Uterus (tissue), 2 donors: ENCODE measurements at regions not wholly inside any gene's neighbourhood (a gene's known extent, or its start where the extent isn't known, plus 50 kb on each side); places are given as distances from the start of the nearest gene placed in this dataset.

Experiments used
- POLR2A ChIP-seq, 2 donors: fragments of 450-650 bp; IDR thresholded peaks; one replicate each; pipeline ENCODE4 v1.6.1; 2016; ENCODE audit warnings: antibody characterized with exemption in 2 of 2, mild to moderate bottlenecking in 1 of 2, moderate library complexity in 1 of 2
- TF ChIP-seq, protein P1 (sequence below), 4 experiments: fragments of 200-600 bp in 2 of 4; fragments of 450-650 bp in 2 of 4; sonication (generic) in 2 of 4; IDR thresholded peaks; one replicate each; pipeline ENCODE4 v1.5.1; 2016 to 2019; ENCODE audit warnings: antibody characterized with exemption in 4 of 4, mild to moderate bottlenecking in 2 of 4, moderate library complexity in 1 of 4

DNA sequence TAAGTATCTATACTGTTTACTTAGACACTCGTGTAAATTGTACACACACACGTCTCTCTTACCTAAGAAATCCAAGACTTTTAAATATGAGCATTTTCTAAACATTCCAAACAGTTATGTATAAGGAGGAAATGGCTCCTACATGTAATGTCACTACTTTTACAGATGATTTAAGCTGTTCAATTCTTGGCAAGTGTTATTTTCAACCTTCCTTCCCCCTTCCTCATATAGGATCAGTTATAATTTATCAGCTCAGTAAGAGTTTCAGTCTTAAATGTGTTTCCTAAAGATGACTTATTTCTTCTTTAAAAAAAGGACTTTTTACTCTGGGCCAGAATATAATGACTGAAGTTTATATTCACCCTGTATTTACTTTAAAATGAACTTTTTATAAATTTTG, 601.1 kb downstream of the ANKRD50 start:
- TF ChIP-seq, protein P1, sequence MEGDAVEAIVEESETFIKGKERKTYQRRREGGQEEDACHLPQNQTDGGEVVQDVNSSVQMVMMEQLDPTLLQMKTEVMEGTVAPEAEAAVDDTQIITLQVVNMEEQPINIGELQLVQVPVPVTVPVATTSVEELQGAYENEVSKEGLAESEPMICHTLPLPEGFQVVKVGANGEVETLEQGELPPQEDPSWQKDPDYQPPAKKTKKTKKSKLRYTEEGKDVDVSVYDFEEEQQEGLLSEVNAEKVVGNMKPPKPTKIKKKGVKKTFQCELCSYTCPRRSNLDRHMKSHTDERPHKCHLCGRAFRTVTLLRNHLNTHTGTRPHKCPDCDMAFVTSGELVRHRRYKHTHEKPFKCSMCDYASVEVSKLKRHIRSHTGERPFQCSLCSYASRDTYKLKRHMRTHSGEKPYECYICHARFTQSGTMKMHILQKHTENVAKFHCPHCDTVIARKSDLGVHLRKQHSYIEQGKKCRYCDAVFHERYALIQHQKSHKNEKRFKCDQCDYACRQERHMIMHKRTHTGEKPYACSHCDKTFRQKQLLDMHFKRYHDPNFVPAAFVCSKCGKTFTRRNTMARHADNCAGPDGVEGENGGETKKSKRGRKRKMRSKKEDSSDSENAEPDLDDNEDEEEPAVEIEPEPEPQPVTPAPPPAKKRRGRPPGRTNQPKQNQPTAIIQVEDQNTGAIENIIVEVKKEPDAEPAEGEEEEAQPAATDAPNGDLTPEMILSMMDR (IDR thresholded peaks at IDR 0.05), result no peak
- TF ChIP-seq POLR2A (IDR thresholded peaks at IDR 0.05), result no peak
